HepG2 (cell line): ENCODE measurements at regions not wholly inside any gene's neighbourhood (a gene's known extent, or its start where the extent isn't known, plus 50 kb on each side); places are given as distances from the start of the nearest gene placed in this dataset.

Experiments
- CHD4 ChIP-seq: fragments of 200-600 bp; sonication (generic); IDR thresholded peaks from 2 replicates; pipeline ENCODE4 v1.7.0; 2017; ENCODE audit warnings: mild to moderate bottlenecking, low read length, borderline replicate concordance
- JUND ChIP-seq: sonication (generic); formaldehyde crosslinking; IDR thresholded peaks from 2 replicates; pipeline ENCODE4 v1.8.0; 2022; ENCODE audit warnings: mild to moderate bottlenecking, missing genetic modification reagents
- TCF7L2 ChIP-seq: IDR thresholded peaks from 2 replicates; pipeline ENCODE4 v1.6.1; 2011; ENCODE audit warnings: mild to moderate bottlenecking, low read depth, low read length, moderate library complexity
- ZKSCAN1 ChIP-seq: fragments of 150-350 bp; IDR thresholded peaks from 2 replicates; pipeline ENCODE4 v1.6.1; 2014; ENCODE audit warnings: low read length
- TF ChIP-seq, protein P1 (sequence below): sonication (generic); formaldehyde crosslinking; IDR thresholded peaks from 2 replicates; pipeline ENCODE4 v1.5.1; 2020; ENCODE audit warnings: mild to moderate bottlenecking, missing genetic modification reagents, moderate library complexity

DNA sequence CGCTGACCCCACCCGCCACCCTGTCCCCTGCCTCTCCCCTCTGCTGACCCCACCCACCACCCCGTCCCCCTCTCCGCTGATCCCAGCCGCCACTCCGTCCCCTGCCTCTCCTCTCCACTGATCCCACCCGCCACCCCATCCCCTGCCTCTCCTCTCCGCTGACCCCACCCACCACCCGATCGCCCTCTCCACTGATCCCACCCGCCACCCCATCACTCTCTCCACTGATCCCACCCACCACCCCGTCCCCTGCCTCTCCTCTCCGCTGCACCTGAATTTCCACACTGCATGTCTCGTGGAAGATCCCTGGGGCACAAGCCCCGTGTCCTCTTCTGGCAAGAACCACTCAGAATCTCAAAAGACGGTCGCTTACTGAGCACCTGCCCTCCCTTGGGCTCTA, 53.4 kb upstream of the OLFM1 start:
- TF ChIP-seq, protein P1, sequence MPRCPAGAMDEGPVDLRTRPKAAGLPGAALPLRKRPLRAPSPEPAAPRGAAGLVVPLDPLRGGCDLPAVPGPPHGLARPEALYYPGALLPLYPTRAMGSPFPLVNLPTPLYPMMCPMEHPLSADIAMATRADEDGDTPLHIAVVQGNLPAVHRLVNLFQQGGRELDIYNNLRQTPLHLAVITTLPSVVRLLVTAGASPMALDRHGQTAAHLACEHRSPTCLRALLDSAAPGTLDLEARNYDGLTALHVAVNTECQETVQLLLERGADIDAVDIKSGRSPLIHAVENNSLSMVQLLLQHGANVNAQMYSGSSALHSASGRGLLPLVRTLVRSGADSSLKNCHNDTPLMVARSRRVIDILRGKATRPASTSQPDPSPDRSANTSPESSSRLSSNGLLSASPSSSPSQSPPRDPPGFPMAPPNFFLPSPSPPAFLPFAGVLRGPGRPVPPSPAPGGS (CRISPR knock-in tag) = no peak
- no peak for TF ChIP-seq CHD4
- TF ChIP-seq TCF7L2 = no peak
- no peak for TF ChIP-seq ZKSCAN1
- TF ChIP-seq JUND (CRISPR knock-in tag) = no peak
